Spleen (tissue), 7 donors: ENCODE measurements at regions not wholly inside any gene's neighbourhood (a gene's known extent, or its start where the extent isn't known, plus 50 kb on each side); places are given as distances from the start of the nearest gene placed in this dataset.

Source experiments
- POLR2A ChIP-seq, 3 donors: fragments of 450-650 bp; IDR thresholded peaks; one replicate each; pipeline ENCODE4 v1.5.1; 2017; ENCODE audit warnings: antibody characterized with exemption in 3 of 3, mild to moderate bottlenecking in 1 of 3
- POLR2AphosphoS5 ChIP-seq, 3 donors: sonication (generic); formaldehyde crosslinking; IDR thresholded peaks; one replicate each; pipeline ENCODE4 v1.5.1; 2017; ENCODE audit warnings: antibody characterized with exemption in 3 of 3
- TF ChIP-seq, protein P1 (sequence below), 11 experiments: fragments of 200-600 bp in 7 of 11; fragments of 450-650 bp in 4 of 11; sonication (generic) in 4 of 11; IDR thresholded peaks in 8 of 11; conservative IDR thresholded peaks in 3 of 11; 1 replicate in 7 of 11; 2 replicates in 4 of 11; pipeline versions ENCODE4 v1.4.0 to v1.8.0; 2016 to 2021; ENCODE audit warnings: antibody characterized with exemption in 11 of 11, inconsistent platforms in 4 of 11, mild to moderate bottlenecking in 1 of 11
- donor health status: DM: no; HTN: no; CAD: no; lungs with moderate emphysema.
- donor health status: DM: no; HTN: no; CAD: no.
- donor health status: DM: no; HTN: no; CAD: no.

DNA sequence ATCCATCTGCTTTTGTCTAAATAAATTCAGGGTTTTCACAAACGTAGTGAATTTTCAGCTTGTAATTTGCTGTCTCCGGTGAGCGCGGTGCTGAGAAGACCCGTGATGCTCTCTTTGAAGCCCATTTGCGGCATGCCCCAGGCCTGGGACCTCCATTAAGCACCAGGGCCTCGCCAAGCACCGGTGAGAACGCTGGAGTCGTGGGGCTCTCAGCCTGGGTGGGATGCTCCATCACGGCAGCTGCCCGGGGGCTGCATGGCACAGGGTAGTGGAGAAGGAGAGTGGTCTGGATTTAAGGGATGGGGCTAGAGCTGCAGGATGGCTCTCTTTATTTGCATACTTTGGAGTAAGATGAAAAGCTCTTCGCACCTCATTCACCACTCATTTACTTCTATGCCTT, 248.7 kb downstream of the ABCC12 start:
- TF ChIP-seq, protein P1, sequence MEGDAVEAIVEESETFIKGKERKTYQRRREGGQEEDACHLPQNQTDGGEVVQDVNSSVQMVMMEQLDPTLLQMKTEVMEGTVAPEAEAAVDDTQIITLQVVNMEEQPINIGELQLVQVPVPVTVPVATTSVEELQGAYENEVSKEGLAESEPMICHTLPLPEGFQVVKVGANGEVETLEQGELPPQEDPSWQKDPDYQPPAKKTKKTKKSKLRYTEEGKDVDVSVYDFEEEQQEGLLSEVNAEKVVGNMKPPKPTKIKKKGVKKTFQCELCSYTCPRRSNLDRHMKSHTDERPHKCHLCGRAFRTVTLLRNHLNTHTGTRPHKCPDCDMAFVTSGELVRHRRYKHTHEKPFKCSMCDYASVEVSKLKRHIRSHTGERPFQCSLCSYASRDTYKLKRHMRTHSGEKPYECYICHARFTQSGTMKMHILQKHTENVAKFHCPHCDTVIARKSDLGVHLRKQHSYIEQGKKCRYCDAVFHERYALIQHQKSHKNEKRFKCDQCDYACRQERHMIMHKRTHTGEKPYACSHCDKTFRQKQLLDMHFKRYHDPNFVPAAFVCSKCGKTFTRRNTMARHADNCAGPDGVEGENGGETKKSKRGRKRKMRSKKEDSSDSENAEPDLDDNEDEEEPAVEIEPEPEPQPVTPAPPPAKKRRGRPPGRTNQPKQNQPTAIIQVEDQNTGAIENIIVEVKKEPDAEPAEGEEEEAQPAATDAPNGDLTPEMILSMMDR (IDR thresholded peaks at IDR 0.05 in 8 of 11, conservative IDR thresholded peaks at IDR 0.05 in 3 of 11): no peak
- no peak for TF ChIP-seq POLR2AphosphoS5 (IDR thresholded peaks at IDR 0.05)
- TF ChIP-seq POLR2A (IDR thresholded peaks at IDR 0.05): no peak
